ENCODE measurements at regions not wholly inside any gene's neighbourhood (a gene's known extent, or its start where the extent isn't known, plus 50 kb on each side); places are given as distances from the start of the nearest gene placed in this dataset.
A peak's percentile ranks its signal among the peaks of the same experiment; 100 is the strongest.

GRCh38 chr3:132187746-132188145 is 129.5 kb upstream of the ACP3 start:
- DNase-seq (ENCODE audit: low read depth, low spot score) = no peak

GRCh38 chr3:132189601-132190000 is 127.6 kb upstream of the ACP3 start:
- DNase-seq (ENCODE audit: low read depth, low spot score) = no peak

- DNase-seq (ENCODE audit: low read depth, low spot score) = peak; percentile 25
Observed at GRCh38 chr3:132196113-132196512, 121.1 kb upstream of the ACP3 start.

- DNase-seq (ENCODE audit: low read depth, low spot score) = no peak
Observed at GRCh38 chr3:132198516-132198915, 118.7 kb upstream of the ACP3 start.

- DNase-seq (ENCODE audit: low read depth, low spot score) = no peak
Observed at GRCh38 chr3:132199451-132199850, 117.8 kb upstream of the ACP3 start.

- no peak for DNase-seq (ENCODE audit: low read depth, low spot score)
Observed at GRCh38 chr3:132202586-132202985, 114.6 kb upstream of the ACP3 start.

- DNase-seq (ENCODE audit: low read depth, low spot score) = no peak
Observed at GRCh38 chr3:132203889-132204596, 113.2 kb upstream of the ACP3 start.

- peak; percentile 44 for DNase-seq (ENCODE audit: low read depth, low spot score)
Observed at GRCh38 chr3:132205609-132206008, 111.6 kb upstream of the ACP3 start.

GRCh38 chr3:132209855-132210254 is 107.4 kb upstream of the ACP3 start:
- no peak for DNase-seq (ENCODE audit: low read depth, low spot score)

- peak; percentile 40 for DNase-seq (ENCODE audit: low read depth, low spot score)
Observed at GRCh38 chr3:132210476-132211346, 106.5 kb upstream of the ACP3 start.

GRCh38 chr3:132211896-132212295 is 105.3 kb upstream of the ACP3 start:
- DNase-seq (ENCODE audit: low read depth, low spot score) = no peak

GRCh38 chr3:132218817-132219755 is 98.1 kb upstream of the ACP3 start:
- no peak for DNase-seq (ENCODE audit: low read depth, low spot score)

- DNase-seq (ENCODE audit: low read depth, low spot score) = no peak
Observed at GRCh38 chr3:132220986-132221385, 96.2 kb upstream of the ACP3 start.

GRCh38 chr3:132222868-132223538 is 94.2 kb upstream of the ACP3 start:
- DNase-seq (ENCODE audit: low read depth, low spot score) = peak; percentile 90

GRCh38 chr3:132225664-132226063 is 91.5 kb upstream of the ACP3 start:
- DNase-seq (ENCODE audit: low read depth, low spot score) = no peak

- DNase-seq (ENCODE audit: low read depth, low spot score) = no peak
Observed at GRCh38 chr3:132228923-132229322, 88.3 kb upstream of the ACP3 start.

GRCh38 chr3:132229641-132230040 is 87.6 kb upstream of the ACP3 start:
- no peak for DNase-seq (ENCODE audit: low read depth, low spot score)

- DNase-seq (ENCODE audit: low read depth, low spot score) = no peak
Observed at GRCh38 chr3:132230156-132231000, 86.8 kb upstream of the ACP3 start.

- peak; percentile 81 for DNase-seq (ENCODE audit: low read depth, low spot score)
Observed at GRCh38 chr3:132231633-132232032, 85.6 kb upstream of the ACP3 start.

GRCh38 chr3:132232231-132232792 is 84.9 kb upstream of the ACP3 start:
- DNase-seq (ENCODE audit: low read depth, low spot score) = no peak

Data from astrocyte of the hippocampus (primary cell).